Epithelial cell of esophagus (primary cell): ENCODE measurements at regions not wholly inside any gene's neighbourhood (a gene's known extent, or its start where the extent isn't known, plus 50 kb on each side); places are given as distances from the start of the nearest gene placed in this dataset.

Experiments
- DNase-seq: peaks from one replicate; pipeline ENCODE4 v3.0.0; 2010; ENCODE audit warnings: low read depth
- H3K4me3 ChIP-seq: 2 replicates; pipeline ENCODE4 v1.5.1; 2011; ENCODE audit warnings: mild to moderate bottlenecking, low read length, control low read depth
- CTCF ChIP-seq: IDR thresholded peaks from 2 replicates; pipeline ENCODE4 v1.5.1; 2011; ENCODE audit warnings: low read depth, mild to moderate bottlenecking, low read length, control low read depth, inconsistent platforms; ENCODE audit not compliant: insufficient read depth; ENCODE audit errors: missing control alignments

- TF ChIP-seq CTCF, result no peak
- DNase-seq, result no peak
- no peak overlapping the region for H3K4me3 ChIP-seq
These were observed 73.0 kb upstream of the PAX6 start for GRCh38 chr11:31884080-31884479.

GRCh38 chr11:31883435-31883834 lies 72.3 kb upstream of the PAX6 start:
- DNase-seq, result no peak
- H3K4me3 ChIP-seq, result no peak overlapping the region
- no peak for TF ChIP-seq CTCF

- no peak for TF ChIP-seq CTCF
- no peak overlapping the region for H3K4me3 ChIP-seq
- no peak for DNase-seq
These were observed 71.8 kb upstream of the PAX6 start for GRCh38 chr11:31882951-31883392.

GRCh38 chr11:31881825-31882224 lies 70.7 kb upstream of the PAX6 start:
- DNase-seq, result peak; percentile 7
- no peak for TF ChIP-seq CTCF
- H3K4me3 ChIP-seq, result no peak overlapping the region

- H3K4me3 ChIP-seq, result no peak overlapping the region
- DNase-seq, result no peak
These were observed 68.6 kb upstream of the PAX6 start for GRCh38 chr11:31879681-31880080.

GRCh38 chr11:31877863-31878262 lies 66.7 kb upstream of the PAX6 start:
- no peak overlapping the region for H3K4me3 ChIP-seq
- no peak for DNase-seq
- no peak for TF ChIP-seq CTCF

More at GRCh38 chr11:31879681-31880080, 68.6 kb upstream of the PAX6 start:
- no peak for TF ChIP-seq CTCF

- DNase-seq, result no peak
- no peak overlapping the region for H3K4me3 ChIP-seq
- no peak for TF ChIP-seq CTCF
These were observed 66.0 kb upstream of the PAX6 start for GRCh38 chr11:31877083-31877482.
